A673 (cell line): ENCODE measurements at regions not wholly inside any gene's neighbourhood (a gene's known extent, or its start where the extent isn't known, plus 50 kb on each side); places are given as distances from the start of the nearest gene placed in this dataset.

ENCODE experiments used
- BruUV-seq: library from RNA; stranded (reverse); fragments of 400-500 nt; replicated peaks from 2 replicates; lab custom pipeline; 2021; lab: Mats Ljungman, UMichigan
- CTCF ChIA-PET: fragments of 300-600 bp; sonication (Branson Sonifier 250); formaldehyde crosslinking; loops from one replicate; lab custom pipeline; 2022; ENCODE audit warnings: antibody characterized with exemption; lab: Charles Lee
- POLR2A ChIA-PET: fragments of 300-600 bp; sonication (Branson Sonifier 250); formaldehyde crosslinking; loops from one replicate; lab custom pipeline; 2022; ENCODE audit warnings: antibody characterized with exemption; ENCODE audit not compliant: low non-redundant PET; lab: Charles Lee
- DNase-seq: peaks from one replicate; pipeline ENCODE4 v3.0.0-alpha.2; 2015; ENCODE audit warnings: low spot score
- H3K27ac ChIP-seq: fragments of 200-600 bp; sonication (generic); 2 replicates; pipeline ENCODE4 v1.5.1; 2016; ENCODE audit warnings: mixed run types, low read depth, mild to moderate bottlenecking, mixed read lengths, antibody characterized with exemption, low read length; ENCODE audit not compliant: poor library complexity, severe bottlenecking
- H3K27me3 ChIP-seq: fragments of 200-600 bp; sonication (generic); replicated peaks from 2 replicates; pipeline ENCODE4 v1.6.1; 2017; ENCODE audit warnings: mixed run types, low read depth, mild to moderate bottlenecking, mixed read lengths, antibody characterized with exemption, low read length; ENCODE audit not compliant: insufficient read depth, poor library complexity
- H3K36me3 ChIP-seq: fragments of 200-600 bp; sonication (generic); 2 replicates; pipeline ENCODE4 v1.6.1; 2016; ENCODE audit warnings: mixed run types, mild to moderate bottlenecking, mixed read lengths, antibody characterized with exemption, low read length; ENCODE audit not compliant: insufficient read depth, poor library complexity, severe bottlenecking
- H3K4me1 ChIP-seq: fragments of 200-600 bp; sonication (generic); 2 replicates; pipeline ENCODE4 v1.6.1; 2017; ENCODE audit warnings: mixed run types, mild to moderate bottlenecking, mixed read lengths, antibody characterized with exemption, low read length; ENCODE audit not compliant: insufficient read depth, poor library complexity, severe bottlenecking
- H3K4me3 ChIP-seq: fragments of 200-600 bp; sonication (generic); 2 replicates; pipeline ENCODE4 v1.5.1; 2016; ENCODE audit warnings: low read depth, mixed run types, mild to moderate bottlenecking, mixed read lengths, low read length; ENCODE audit not compliant: poor library complexity, severe bottlenecking
- H3K9me3 ChIP-seq: fragments of 200-600 bp; sonication (generic); 2 replicates; pipeline ENCODE4 v1.6.1; 2016; ENCODE audit warnings: mixed run types, low read depth, mild to moderate bottlenecking, mixed read lengths, antibody characterized with exemption, low read length; ENCODE audit not compliant: poor library complexity, severe bottlenecking
- EZH2 ChIP-seq: fragments of 200-600 bp; sonication (generic); IDR thresholded peaks from 2 replicates; pipeline ENCODE4 v1.6.1; 2017; ENCODE audit warnings: borderline replicate concordance, low read depth, mild to moderate bottlenecking, mixed read lengths, antibody characterized with exemption, low read length; ENCODE audit not compliant: poor library complexity, severe bottlenecking
- intact Hi-C: fragments of 100-400 bp; cut with micrococcal nuclease; formaldehyde crosslinking; loops from one replicate; pipeline ENCODE4 v1.10.0; 2022; ENCODE audit not compliant: unreplicated experiment
- TF ChIP-seq, protein P1 (sequence below): fragments of 300-800, 200-600 bp; sonication (generic); conservative IDR thresholded peaks from 2 replicates; pipeline ENCODE4 v1.5.1; 2017; ENCODE audit warnings: low read depth, mild to moderate bottlenecking, antibody characterized with exemption, low read length, moderate library complexity, mixed read lengths

DNA sequence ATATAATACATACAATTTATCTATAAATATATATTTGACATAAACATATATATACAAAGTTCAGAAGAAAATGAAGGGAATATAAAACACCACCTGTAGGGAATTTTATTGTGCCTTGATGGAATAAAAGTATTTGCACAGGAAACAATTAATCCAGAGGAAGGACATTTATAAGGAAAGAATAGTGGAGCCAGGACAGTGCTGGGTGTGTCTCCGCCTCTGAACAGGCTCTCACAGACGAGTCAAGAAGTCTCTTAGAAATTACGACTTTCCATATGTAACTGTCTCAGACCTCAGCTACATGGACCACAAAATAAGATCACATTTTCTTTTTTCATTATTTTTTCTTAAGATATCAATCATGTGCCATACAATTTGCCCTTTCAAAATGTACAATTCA lies 93.9 kb downstream of the TMEM114 start:
- no peak overlapping the region for H3K4me3 ChIP-seq
- H3K36me3 ChIP-seq, result no peaks in the 10 kb centered on the region
- TF ChIP-seq EZH2, result no peak
- TF ChIP-seq, protein P1, sequence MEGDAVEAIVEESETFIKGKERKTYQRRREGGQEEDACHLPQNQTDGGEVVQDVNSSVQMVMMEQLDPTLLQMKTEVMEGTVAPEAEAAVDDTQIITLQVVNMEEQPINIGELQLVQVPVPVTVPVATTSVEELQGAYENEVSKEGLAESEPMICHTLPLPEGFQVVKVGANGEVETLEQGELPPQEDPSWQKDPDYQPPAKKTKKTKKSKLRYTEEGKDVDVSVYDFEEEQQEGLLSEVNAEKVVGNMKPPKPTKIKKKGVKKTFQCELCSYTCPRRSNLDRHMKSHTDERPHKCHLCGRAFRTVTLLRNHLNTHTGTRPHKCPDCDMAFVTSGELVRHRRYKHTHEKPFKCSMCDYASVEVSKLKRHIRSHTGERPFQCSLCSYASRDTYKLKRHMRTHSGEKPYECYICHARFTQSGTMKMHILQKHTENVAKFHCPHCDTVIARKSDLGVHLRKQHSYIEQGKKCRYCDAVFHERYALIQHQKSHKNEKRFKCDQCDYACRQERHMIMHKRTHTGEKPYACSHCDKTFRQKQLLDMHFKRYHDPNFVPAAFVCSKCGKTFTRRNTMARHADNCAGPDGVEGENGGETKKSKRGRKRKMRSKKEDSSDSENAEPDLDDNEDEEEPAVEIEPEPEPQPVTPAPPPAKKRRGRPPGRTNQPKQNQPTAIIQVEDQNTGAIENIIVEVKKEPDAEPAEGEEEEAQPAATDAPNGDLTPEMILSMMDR, result no peak
- no peaks in the 10 kb centered on the region for H3K9me3 ChIP-seq
- no peaks in the 10 kb centered on the region for H3K4me1 ChIP-seq
- CTCF ChIA-PET, result no interaction called here
- H3K27me3 ChIP-seq, result peaks cover 41% of the 10 kb centered on the region
- no peak overlapping the region for H3K27ac ChIP-seq
- intact Hi-C loops, result no loop called here
- POLR2A ChIA-PET, result no interaction called here
- BruUV-seq, result no TSS peak
- DNase-seq, result no peak

DNA sequence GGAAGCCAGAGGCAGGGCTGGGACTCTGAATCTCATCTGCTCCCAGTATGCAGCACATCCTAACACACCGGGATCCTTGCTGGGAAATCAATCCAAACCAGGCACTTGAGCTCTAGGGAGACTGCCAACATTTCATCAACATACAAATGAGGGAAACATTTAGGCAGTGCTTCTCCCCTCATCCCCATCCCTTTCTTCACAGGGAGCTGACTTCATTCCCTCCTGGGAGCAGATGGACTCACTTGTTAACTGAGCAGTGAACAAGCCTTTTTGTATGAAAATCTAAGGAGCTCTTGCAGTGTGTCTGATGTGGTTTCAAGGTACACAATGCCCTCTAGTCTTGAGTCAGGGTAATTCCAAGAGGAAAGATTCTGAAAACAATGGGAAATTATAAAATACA lies 96.3 kb downstream of the TMEM114 start:
- no peak for DNase-seq
- no peak overlapping the region for H3K27ac ChIP-seq
- POLR2A ChIA-PET, result no interaction called here
- no TSS peak for BruUV-seq
- peaks cover 52% of the 10 kb centered on the region for H3K27me3 ChIP-seq
- CTCF ChIA-PET, result no interaction called here
- H3K4me1 ChIP-seq, result no peaks in the 10 kb centered on the region
- TF ChIP-seq, protein P1, result no peak
- TF ChIP-seq EZH2, result no peak
- H3K36me3 ChIP-seq, result no peaks in the 10 kb centered on the region
- intact Hi-C loops, result no loop called here
- no peaks in the 10 kb centered on the region for H3K9me3 ChIP-seq
- no peak overlapping the region for H3K4me3 ChIP-seq

DNA sequence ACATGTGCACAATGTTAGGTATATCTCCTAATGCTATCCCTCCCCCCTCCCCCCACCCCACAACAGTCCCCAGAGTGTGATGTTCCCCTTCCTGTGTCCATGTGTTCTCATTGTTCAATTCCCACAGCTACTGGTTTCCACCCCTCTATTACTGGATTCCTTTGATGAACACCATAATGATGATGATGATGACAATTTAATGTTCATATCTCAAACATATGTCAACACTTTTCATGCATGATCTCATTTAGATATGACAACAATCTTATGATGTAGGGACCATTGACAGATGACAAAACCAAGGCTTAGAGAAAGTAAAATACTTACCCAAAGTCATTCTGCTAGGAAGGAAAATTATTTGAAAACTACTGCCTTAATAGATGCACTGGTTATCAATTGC lies 97.6 kb downstream of the TMEM114 start:
- Histone ChIP-seq H3K4me1 (no peaks in the 10 kb centered on the region), H3K4me3 (no peak overlapping the region), H3K9me3 (no peaks in the 10 kb centered on the region), H3K27me3 (peaks cover 64% of the 10 kb centered on the region), H3K36me3 (no peaks in the 10 kb centered on the region), H3K27ac (no peak overlapping the region)
- no peak for TF ChIP-seq EZH2
- TF ChIP-seq, protein P1, result no peak
- intact Hi-C loops, result no loop called here
- DNase-seq, result no peak
- no TSS peak for BruUV-seq
- POLR2A ChIA-PET, result no interaction called here
- CTCF ChIA-PET, result no interaction called here
